GM12872 (cell line): ENCODE measurements at regions not wholly inside any gene's neighbourhood (a gene's known extent, or its start where the extent isn't known, plus 50 kb on each side); places are given as distances from the start of the nearest gene placed in this dataset.

Source experiments
- TF ChIP-seq, protein P1 (sequence below): IDR thresholded peaks from 3 replicates; pipeline ENCODE4 v1.5.1; 2011; ENCODE audit warnings: low read depth, mild to moderate bottlenecking, low read length, moderate library complexity; ENCODE audit not compliant: insufficient read depth

DNA sequence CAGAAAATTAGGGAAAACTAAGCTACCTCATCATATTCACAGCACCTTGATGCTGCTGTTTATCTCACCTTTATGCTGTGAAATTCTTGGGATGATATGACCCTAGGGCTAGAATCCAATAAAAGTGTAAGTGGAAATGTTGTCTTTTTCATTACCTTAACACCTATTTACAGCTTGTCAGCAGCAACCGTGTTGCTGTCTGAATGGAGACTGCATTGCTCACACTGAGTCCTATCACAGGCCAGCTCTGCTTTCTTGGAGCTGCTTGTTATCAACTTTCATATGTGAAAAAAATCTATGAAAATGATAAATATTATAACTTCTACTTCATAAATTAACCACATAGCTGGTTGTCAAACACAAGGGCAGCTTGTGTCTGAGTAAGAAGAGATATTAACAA, 789.5 kb downstream of the TECRL start:
- TF ChIP-seq, protein P1, sequence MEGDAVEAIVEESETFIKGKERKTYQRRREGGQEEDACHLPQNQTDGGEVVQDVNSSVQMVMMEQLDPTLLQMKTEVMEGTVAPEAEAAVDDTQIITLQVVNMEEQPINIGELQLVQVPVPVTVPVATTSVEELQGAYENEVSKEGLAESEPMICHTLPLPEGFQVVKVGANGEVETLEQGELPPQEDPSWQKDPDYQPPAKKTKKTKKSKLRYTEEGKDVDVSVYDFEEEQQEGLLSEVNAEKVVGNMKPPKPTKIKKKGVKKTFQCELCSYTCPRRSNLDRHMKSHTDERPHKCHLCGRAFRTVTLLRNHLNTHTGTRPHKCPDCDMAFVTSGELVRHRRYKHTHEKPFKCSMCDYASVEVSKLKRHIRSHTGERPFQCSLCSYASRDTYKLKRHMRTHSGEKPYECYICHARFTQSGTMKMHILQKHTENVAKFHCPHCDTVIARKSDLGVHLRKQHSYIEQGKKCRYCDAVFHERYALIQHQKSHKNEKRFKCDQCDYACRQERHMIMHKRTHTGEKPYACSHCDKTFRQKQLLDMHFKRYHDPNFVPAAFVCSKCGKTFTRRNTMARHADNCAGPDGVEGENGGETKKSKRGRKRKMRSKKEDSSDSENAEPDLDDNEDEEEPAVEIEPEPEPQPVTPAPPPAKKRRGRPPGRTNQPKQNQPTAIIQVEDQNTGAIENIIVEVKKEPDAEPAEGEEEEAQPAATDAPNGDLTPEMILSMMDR = no peak

DNA sequence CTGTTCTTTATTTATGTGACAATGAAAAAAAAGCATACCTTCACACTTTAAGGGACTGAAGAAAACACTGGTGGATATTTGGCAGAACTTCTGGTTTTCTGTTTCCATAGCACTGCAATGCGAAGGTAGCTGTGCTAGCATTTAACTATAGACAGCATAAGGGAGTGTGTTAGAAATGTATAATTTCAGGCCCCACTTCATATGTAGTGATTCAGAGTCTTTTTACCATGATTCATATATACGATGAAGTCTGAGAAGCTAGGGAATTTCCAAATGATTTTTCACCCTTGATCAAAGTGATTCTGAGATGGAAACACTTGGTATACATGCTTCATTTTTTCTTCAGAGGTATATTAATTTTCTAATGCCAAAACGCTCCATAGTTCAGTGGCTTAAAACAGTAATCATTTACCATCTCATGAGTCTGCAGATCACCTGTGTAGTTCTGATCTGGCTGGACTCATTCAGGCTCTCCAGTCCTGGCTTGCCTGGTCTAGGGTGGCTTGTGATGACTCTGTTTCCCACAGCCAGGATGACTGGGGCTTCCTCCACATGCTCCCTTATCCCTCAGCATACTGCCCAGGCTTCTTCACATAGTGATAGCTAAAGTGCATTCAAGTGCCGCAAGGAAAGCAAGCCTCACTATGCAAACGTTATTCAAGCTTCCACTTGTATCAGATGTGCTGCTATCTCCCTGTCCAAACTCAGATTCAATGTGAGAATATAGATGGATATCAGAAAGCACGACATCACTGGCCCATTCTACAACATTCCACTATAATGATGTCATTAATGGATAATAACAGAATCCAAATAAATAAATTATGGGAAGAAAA, 790.1 kb downstream of the TECRL start:
- TF ChIP-seq, protein P1 = no peak

DNA sequence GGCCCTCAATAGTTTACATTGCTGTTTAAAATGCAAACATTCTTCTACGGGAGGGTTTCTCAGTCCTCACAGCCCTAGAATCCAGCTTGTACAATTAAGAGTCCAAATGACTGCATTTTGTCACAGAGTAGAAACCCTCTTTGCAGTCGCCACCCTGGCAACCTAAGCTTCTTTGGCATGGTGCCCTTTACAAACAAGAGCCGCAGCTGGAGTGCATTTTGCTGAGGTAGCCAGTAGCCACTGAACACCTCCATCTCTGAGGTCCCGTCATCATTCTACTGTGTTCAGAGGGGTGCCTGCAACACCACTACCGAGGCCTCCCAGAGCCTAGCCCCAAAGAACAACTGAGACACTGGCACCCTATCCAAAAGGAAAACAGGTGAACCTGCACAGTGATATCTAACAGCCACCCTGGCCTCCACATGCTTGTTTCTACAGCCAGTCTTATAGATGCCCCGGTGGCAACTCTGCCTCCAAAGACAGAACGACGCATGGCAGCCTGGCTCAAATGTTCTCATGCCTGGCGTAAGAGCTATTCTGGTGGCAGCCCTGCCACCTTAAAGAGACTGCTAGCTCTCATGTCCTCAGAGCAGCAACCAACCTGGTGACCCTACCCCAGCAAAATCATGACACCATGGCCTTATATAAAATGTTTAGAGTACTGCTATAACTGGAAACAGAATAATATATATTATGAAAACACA, 801.9 kb downstream of the TECRL start:
- TF ChIP-seq, protein P1 = no peak

DNA sequence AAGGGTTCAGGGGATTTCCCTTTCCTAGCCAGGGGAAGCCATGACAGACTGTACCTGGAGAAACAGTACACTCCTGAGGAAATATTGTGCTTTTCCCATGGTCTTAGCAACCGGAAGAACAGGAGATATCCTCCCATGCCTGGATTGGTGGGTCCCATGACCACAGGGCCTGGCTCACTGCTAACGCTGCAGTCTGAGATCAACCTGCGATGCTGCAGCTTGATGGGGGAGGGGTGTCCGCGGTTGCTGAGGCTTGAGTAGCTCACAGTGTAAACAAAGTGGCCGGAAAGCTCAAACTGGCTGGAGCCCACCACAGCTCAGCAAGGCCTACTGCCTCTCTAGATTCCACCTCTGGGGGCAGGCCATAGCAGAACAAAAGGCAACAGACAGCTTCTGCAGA, 819.5 kb downstream of the TECRL start:
- TF ChIP-seq, protein P1 = no peak

DNA sequence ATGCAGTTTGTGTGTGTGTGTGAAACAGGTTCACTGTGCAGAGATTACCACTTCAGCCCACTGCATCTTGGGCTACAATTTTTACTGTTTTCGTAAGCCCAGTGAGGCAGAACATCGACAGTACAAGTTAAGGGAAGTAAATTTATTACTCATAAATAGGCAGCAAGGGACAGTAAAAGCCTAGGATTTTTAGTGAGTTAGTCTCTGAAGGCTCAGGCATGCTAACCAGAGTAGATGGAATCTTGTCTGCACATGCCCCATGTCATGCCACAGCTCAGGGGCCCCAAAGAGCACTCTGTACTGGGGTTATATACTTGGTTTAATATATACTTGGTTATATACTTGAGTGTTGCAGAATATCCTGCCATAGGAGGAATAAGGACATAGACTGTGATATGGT, 825.7 kb downstream of the TECRL start:
- TF ChIP-seq, protein P1 = no peak

DNA sequence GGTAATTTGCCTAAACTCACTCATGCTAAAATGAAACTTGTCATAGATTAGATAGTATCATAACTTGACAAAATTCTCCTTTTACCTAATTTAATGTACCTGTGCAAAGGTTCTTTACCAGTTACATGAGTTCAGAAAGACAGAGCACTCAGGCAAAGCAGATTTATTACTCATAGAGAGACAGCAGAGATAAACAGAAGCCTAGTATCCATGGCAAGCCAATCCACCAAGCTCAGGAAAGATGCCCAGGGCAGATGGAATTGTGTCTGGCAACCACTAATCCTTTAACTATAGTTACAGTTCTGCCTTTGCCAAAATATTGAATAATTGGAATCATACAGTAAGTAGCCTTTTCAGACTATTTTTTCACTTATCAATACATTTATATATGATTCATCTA, 826.2 kb downstream of the TECRL start:
- TF ChIP-seq, protein P1 = no peak

DNA sequence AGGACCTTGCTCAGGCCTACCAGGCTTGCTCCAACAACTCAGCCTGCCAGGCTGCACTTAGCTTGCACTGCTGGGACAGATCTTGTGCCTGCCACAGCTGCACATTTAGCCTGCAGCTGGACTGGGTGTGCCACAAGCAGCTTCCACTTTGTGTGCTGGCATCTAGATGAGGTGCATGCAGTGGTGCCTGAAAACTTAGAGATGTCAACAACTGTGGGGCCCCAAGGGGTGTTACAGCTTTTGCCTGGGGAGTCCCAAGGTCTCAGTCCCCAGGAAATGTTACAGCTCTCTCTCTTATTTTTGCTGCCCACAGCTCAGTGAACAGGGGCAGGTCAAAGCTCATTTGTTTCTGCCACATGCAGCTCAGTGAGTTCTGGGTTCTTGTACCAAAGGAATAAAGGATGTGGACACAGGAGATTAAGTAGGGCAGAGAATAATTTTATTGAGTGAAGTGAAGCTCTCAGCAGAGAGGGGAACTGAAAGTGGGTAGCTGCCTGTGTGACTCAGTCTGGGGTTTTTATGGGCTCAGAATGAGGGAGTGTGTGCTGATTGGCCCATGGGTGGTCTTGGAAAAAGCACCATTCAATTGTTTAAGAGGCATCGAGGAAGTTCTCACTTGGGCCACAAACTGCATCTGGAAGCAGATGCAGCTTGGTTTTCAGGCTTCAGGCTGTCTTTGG, 828.3 kb downstream of the TECRL start:
- TF ChIP-seq, protein P1 = no peak
